D341Med (cell line): ENCODE measurements at regions not wholly inside any gene's neighbourhood (a gene's known extent, or its start where the extent isn't known, plus 50 kb on each side); places are given as distances from the start of the nearest gene placed in this dataset.
"Not testable (repeated sequence)": the region's sequence is repeated elsewhere in the genome, so short reads cannot be mapped to it uniquely, and the experiment has no call there.

Source experiments
- DNase-seq: peaks from one replicate; pipeline ENCODE4 v3.0.0; 2012; ENCODE audit warnings: low spot score

GRCh38 chr14:35940291-35940690 lies 114.2 kb downstream of the BRMS1L start:
- DNase-seq, result no peak

GRCh38 chr14:35938770-35939169 lies 112.6 kb downstream of the BRMS1L start:
- no peak for DNase-seq

GRCh38 chr14:35934499-35934898 lies 108.4 kb downstream of the BRMS1L start:
- DNase-seq, result no peak

- DNase-seq, result no peak
Observed at GRCh38 chr14:35932659-35933159, 106.6 kb downstream of the BRMS1L start.

GRCh38 chr14:35932136-35932535 lies 106.0 kb downstream of the BRMS1L start:
- no peak for DNase-seq

- no peak for DNase-seq
Observed at GRCh38 chr14:35931346-35931745, 105.2 kb downstream of the BRMS1L start.

- DNase-seq, result no peak
Observed at GRCh38 chr14:35929186-35929585, 103.0 kb downstream of the BRMS1L start.

GRCh38 chr14:35927727-35928126 lies 101.6 kb downstream of the BRMS1L start:
- no peak for DNase-seq

- DNase-seq, result no peak
Observed at GRCh38 chr14:35925319-35925718, 99.2 kb downstream of the BRMS1L start.

GRCh38 chr14:35922590-35922989 lies 96.5 kb downstream of the BRMS1L start:
- DNase-seq, result not testable (repeated sequence)

- no peak for DNase-seq
Observed at GRCh38 chr14:35921745-35922144, 95.6 kb downstream of the BRMS1L start.
